Fibroblast of the aortic adventitia (primary cell): ENCODE measurements at regions not wholly inside any gene's neighbourhood (a gene's known extent, or its start where the extent isn't known, plus 50 kb on each side); places are given as distances from the start of the nearest gene placed in this dataset. TPM values are rescaled to one million over a fixed set of nuclear protein-coding genes. Genes with fewer than 3 reads are reported as not detected.

Source experiments
- small RNA-seq: library from RNA; depleted of rRNA; stranded (forward); fragments of <200 nt; gene quantifications from one replicate; pipeline ENCODE3, GENCODE V24; 2012

Small RNAs in the stretch of these regions (small RNA-seq; reads per million reads assigned to genes)
- not detected for gene AC114737.2
